NCI-H2081 (cell line): ENCODE measurements at regions not wholly inside any gene's neighbourhood (a gene's known extent, or its start where the extent isn't known, plus 50 kb on each side); places are given as distances from the start of the nearest gene placed in this dataset.

ENCODE experiments used
- DNase-seq, 2 experiments: peaks; one replicate each; lab custom pipeline; 2025; lab: John Stamatoyannopoulos, UW

GRCh38 chr1:22285549-22286396 lies 142.9 kb upstream of the WNT4 start:
- no peak for DNase-seq

- DNase-seq: no peak
Observed at GRCh38 chr1:22286491-22286890, 143.6 kb upstream of the WNT4 start.

DNA sequence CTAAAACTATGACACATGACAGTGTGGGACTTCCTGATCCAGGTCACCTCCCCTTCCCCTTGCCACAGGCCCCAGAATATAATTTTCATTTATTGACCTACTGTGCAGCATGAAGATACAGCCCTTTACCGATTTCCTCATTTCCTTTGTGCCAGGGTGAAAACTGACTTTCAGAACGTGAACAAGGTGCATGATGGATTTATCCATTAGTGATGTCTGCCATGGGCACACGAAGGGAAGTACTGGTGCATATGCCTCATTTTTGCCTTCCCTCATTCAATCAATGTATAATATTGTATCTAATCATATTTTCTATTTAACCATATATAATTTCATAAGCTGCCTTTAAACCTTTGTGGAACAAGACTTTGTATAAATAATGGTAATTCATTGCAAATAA lies 144.4 kb upstream of the WNT4 start:
- DNase-seq: no peak

DNA sequence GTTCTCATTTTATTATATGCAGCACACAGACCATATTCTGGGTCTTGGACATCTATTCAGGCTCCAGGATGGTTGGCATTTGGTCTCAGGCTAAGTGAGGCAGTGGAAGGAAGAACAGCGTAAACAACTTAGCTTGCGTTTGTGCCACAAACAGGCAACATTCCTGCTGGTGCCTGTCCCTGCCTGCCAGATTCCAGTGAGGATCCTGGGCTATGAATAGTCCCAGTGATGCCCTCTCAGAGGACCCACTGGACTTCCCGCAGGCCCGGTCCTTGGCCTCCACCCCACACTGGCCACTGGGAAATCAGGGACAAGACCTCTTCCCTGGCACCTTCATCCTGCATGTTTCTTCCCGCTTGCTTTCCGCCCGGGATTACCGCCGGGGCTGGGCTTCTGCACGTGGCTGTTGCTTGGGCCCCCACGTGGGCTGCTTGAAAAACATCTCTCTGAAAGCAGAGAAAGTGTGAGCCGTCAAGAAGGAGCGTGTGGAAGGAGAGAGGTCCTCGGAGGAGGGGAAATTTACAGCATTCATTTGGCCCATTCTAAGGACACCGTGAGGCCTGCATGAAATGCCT lies 145.1 kb upstream of the WNT4 start:
- no peak for DNase-seq

DNA sequence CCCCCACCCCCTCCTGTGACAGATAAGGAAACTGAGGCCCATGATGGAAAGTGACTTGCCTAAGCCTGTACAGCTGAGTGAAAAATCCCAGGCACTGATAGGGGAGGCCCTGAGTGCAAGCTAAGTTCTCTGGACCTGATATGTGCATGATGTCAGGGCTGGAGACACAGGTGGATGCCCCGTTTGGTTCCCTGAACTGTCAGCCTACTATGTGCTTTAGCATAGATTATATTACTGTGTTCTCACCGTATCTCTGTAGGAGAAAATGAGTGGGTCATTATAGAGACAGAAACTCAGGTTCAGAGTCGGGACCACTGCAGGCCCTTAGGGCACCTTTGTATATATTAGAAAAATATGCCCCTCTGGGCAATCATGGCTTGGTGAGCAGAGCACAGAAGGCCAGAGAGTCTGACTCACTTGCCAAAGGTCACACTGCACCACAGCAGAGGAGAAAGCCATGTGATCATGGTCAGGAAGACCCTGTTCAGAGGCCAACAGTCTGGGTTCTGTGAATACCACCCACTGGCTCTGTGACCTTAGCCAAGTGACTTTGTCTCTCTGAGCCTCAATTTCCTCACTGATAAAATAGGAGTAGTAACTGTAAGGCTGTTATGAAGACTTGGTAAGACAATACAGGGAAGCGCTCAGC lies 145.8 kb upstream of the WNT4 start:
- DNase-seq: no peak

DNA sequence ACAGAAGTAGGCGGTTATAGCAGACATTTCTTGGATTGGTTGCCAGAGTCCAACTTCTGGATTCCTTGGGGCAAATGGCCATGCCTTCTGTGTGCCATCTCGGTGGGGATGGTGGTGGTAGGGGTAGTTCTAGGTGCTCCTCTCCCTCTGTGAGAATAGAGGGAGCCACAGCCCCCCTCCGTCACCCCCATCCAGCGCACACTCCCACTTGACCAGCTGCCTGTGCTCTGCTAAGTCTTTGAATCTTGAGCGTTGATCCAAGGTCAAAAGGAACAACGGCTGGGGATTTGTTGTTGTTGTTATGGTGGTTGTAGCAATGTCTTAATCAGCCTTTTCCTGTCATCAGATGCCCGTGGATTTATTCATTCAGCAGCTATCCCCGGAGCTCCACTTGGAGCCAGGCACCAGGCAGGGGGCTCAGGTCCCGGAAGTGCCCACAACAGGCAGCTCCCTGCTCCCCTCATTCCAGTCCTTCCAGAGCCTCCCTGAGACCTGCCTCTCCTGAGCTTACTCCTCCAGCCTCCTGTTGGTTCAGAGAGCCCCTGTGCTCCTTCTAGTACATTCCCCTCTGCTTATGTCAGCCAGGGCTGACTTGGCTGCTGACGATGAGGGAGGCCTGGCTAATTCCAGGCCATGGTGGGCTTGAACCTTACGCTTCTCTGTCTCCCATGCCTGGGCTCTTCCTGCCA lies 146.6 kb upstream of the WNT4 start:
- no peak for DNase-seq

- DNase-seq: no peak
Observed at GRCh38 chr1:22290157-22290556, 147.3 kb upstream of the WNT4 start.

DNA sequence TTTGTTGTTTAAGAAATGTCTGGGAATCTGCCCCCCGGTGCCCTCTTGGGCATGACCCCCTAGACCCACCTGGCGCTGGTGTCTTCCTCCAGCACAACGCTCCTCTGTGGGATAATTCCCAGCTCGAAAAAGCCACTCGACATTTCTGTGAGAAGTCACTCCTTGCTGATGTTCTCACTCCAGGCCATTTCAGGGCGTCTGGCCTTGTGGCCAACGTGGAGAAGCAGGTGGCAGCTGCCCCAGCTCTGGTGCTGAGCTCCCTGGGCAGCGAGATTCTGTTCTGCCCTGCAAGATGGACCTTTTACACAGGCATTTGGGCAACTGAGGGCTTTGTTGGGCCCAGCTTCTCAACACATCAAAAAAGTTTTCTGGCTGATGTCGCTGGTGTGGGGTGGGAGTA lies 147.7 kb upstream of the WNT4 start:
- no peak for DNase-seq

- DNase-seq: no peak
Observed at GRCh38 chr1:22291057-22291456, 148.2 kb upstream of the WNT4 start.

GRCh38 chr1:22291494-22291893 lies 148.6 kb upstream of the WNT4 start:
- DNase-seq: no peak

DNA sequence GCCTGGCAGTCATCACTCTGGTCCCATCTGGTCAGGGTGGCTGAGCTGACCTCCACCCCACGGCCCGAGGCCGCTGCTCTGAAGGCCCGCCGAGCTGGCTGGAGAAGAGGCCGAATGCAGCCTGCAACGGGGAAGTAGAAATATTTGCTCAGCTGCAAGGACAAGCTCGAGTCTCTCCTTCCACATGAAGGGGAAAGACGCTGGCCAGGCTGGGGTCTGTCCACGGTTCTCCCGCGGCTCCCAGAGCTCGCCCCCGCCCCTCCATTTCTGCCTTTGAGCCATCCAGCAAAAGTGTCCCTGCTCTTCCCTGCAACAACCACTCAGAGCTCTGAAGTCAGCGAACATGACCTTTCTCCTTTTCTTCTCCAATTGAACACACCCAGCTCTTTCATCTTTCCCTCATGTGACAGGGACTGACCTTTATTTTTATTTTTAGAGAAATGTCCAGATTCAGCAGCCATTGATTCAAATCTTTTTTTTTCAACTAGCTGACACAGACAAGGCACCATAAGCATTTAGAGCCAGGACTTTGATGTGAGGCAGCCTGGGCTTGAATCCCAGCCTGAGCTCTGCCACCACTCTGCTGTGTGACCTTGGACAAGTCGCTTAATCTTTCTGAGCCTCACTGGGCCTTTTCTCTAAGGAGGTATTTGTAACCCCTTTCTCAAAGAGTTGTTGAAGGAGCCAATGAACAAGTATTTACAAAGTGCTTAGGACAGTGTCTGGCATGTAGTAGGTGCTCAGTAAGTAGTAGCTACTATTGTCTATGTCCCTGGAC lies 149.3 kb upstream of the WNT4 start:
- no peak for DNase-seq

- no peak for DNase-seq
Observed at GRCh38 chr1:22295396-22295795, 152.5 kb upstream of the WNT4 start.

DNA sequence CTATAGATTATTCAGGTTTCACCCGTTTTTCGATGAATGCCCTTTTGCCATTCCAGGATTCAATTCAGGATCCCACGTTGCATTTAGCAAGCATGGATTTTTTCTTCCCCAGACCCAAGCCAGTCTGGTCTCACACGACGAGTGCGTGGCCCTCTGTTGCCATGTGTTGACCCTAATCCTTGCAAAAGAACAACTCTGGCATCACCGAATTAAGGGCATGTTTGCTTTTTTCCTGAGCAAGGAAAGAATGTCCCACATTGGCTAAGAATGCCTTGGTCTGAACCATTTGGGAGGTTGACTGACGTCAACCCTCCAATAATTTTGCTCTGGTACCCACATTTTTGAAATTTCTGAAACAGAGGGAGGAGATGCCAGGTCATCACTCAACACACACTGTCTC lies 153.0 kb upstream of the WNT4 start:
- DNase-seq: no peak

DNA sequence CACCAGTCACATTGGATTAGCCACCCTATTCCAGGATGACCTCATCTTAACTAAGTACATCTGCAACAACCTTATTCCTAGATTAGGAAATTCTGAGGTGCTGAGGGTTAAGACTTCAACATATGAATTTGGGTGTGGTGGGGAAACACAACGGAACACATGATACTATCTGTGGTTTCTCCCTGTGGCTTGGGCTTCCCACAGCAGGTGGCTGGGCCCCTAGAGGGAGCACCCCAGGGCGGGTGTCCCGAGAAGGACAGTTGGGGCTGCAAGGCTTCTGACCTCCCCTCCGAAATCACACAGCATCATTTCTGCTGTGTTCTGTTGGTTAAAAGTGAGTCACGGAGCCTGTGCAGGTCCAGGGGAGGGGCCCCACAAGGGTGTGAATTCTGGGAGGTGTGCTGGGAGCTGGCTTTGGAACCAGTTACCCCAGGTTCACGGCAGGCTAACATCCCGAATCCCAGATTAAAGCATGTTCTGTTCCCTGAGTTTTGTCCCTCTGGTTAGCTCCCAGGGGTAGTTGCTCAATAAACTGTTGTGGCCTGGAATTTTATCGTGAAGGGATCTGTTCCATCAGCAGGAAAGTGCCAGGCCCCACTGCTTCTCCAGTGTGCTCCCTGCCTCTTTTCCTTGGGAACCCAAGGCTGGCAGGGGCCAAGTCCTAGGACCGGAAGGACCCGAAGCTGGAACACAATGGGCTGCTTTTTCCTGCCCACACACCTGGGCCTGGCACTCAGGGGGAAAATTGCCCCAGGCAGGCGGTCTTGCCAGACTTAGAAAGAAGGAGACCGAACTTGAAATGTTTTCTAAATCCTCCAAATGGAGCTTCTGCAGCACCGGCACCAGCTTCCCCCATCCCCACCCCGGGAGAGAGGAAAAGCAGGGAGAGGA lies 154.0 kb upstream of the WNT4 start:
- no peak for DNase-seq

- DNase-seq: no peak
Observed at GRCh38 chr1:22297999-22298398, 153.7 kb upstream of the ZBTB40 start.

GRCh38 chr1:22303816-22304215 lies 147.8 kb upstream of the ZBTB40 start:
- DNase-seq: no peak

- DNase-seq: no peak
Observed at GRCh38 chr1:22309572-22309971, 142.1 kb upstream of the ZBTB40 start.

GRCh38 chr1:22311461-22311860 lies 140.2 kb upstream of the ZBTB40 start:
- DNase-seq: no peak

DNA sequence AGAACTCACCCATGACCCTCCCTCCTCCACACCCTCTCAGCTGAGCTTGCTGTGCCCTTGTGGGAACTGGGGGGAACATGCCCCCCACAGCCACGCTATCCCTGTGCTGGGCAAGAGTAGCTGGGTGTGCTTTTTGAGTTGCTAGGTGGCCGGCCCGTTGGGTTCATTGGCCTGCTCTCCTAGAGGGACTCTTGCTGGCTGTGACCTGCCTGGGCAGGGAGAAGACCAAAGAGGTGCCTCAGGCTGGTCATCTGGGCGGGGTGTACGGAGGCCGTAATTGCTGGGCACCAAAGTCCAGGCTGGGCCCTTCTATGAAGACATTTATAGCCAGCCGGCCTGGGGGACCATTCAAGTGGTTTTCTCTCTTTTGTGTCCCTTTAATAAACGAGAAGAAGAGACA lies 138.3 kb upstream of the ZBTB40 start:
- no peak for DNase-seq

GRCh38 chr1:22314706-22315105 lies 136.9 kb upstream of the ZBTB40 start:
- no peak for DNase-seq
